ENCODE measurements at regions not wholly inside any gene's neighbourhood (a gene's known extent, or its start where the extent isn't known, plus 50 kb on each side); places are given as distances from the start of the nearest gene placed in this dataset.

- Histone ChIP-seq H3K79me2 (ENCODE audit: insufficient read depth) (no peaks in the 10 kb centered on the region), H2AFZ (ENCODE audit: low read depth) (no peak overlapping the region), H3K9me2 (no peaks in the 10 kb centered on the region), H3K27me3 (ENCODE audit: insufficient read depth) (no peaks in the 10 kb centered on the region), H3K4me2 (no peak overlapping the region), H3K9ac (no peak overlapping the region), H3K9me3 (no peaks in the 10 kb centered on the region), H3K4me3 (ENCODE audit: low read depth in 2 of 2, low read length in 1 of 2) (no peak overlapping the region), H3F3A (replicated peaks; ENCODE audit: insufficient read depth) (no peaks in the 10 kb centered on the region), H4K20me1 (ENCODE audit: insufficient read depth) (no peaks in the 10 kb centered on the region), H3K27ac (ENCODE audit: low read depth in 2 of 2, low read length in 1 of 2) (no peak overlapping the region), H3K4me1 (ENCODE audit: control insufficient read depth in 1 of 2, insufficient read depth in 2 of 2, low read depth in 1 of 2, low read length in 1 of 2) (no peaks in the 10 kb centered on the region), H3K36me3 (replicated peaks in 1 of 2; ENCODE audit: control insufficient read depth in 1 of 2, insufficient read depth in 2 of 2, low read length in 1 of 2) (no peaks in the 10 kb centered on the region)
- ChIA-PET POLR2A (no interaction called here), CTCF (no interaction called here)
- no peak for DNase-seq
- WGBS (ENCODE audit: low lambda C conversion rate), result 2% methylated on average over 1 of the region's 1 CpG
- TF ChIP-seq EP300 (IDR thresholded peaks at IDR 0.05; ENCODE audit: borderline replicate concordance in 1 of 2, low read depth in 1 of 2, low read length in 1 of 2), result no peak
- TF ChIP-seq TCF12 (IDR thresholded peaks at IDR 0.05), result no peak
- TF ChIP-seq POLR2AphosphoS5 (IDR thresholded peaks at IDR 0.05; ENCODE audit: low read depth, low read length), result no peak
- TF ChIP-seq USF1 (IDR thresholded peaks at IDR 0.05; ENCODE audit: borderline replicate concordance, low read depth), result no peak
- TF ChIP-seq SIN3A (IDR thresholded peaks at IDR 0.05; ENCODE audit: borderline replicate concordance, low read depth, low read length), result no peak
- no peak for TF ChIP-seq FOSL2 (IDR thresholded peaks at IDR 0.05; ENCODE audit: borderline replicate concordance, low read depth)
Measured at GRCh38 chr11:22031791-22032190, 161.1 kb upstream of the ANO5 start.

GRCh38 chr11:22037505-22037904 lies 155.4 kb upstream of the ANO5 start:
- no peak overlapping the region for H3K4me3 ChIP-seq (ENCODE audit: low read depth in 2 of 2, low read length in 1 of 2)
- H3K27me3 ChIP-seq (ENCODE audit: insufficient read depth), result no peaks in the 10 kb centered on the region
- no peaks in the 10 kb centered on the region for H3K9me3 ChIP-seq
- POLR2A ChIA-PET, result no interaction called here
- no peaks in the 10 kb centered on the region for H3K9me2 ChIP-seq
- 25% methylated on average over 8 of the region's 9 CpGs for WGBS (ENCODE audit: low lambda C conversion rate)
- no peak overlapping the region for H3K27ac ChIP-seq (ENCODE audit: low read depth in 2 of 2, low read length in 1 of 2)
- no peaks in the 10 kb centered on the region for H3K79me2 ChIP-seq (ENCODE audit: insufficient read depth)
- H3K4me2 ChIP-seq, result no peak overlapping the region
- no peaks in the 10 kb centered on the region for H3F3A ChIP-seq (replicated peaks; ENCODE audit: insufficient read depth)
- no peaks in the 10 kb centered on the region for H3K36me3 ChIP-seq (replicated peaks in 1 of 2; ENCODE audit: control insufficient read depth in 1 of 2, insufficient read depth in 2 of 2, low read length in 1 of 2)
- no peak overlapping the region for H3K9ac ChIP-seq
- H3K4me1 ChIP-seq (ENCODE audit: control insufficient read depth in 1 of 2, insufficient read depth in 2 of 2, low read depth in 1 of 2, low read length in 1 of 2), result no peaks in the 10 kb centered on the region
- no peaks in the 10 kb centered on the region for H4K20me1 ChIP-seq (ENCODE audit: insufficient read depth)
- no peak for DNase-seq
- no peak overlapping the region for H2AFZ ChIP-seq (ENCODE audit: low read depth)
- CTCF ChIA-PET, result no interaction called here
- TF ChIP-seq SMC3 (IDR thresholded peaks at IDR 0.05; ENCODE audit: low read depth, low read length) (no peak), IRF3 (IDR thresholded peaks at IDR 0.05; ENCODE audit: low read depth, low read length) (no peak), ELF1 (IDR thresholded peaks at IDR 0.05) (no peak), ZBTB33 (IDR thresholded peaks at IDR 0.05; ENCODE audit: borderline replicate concordance, low read depth) (no peak), MAX (IDR thresholded peaks at IDR 0.05; ENCODE audit: low read depth) (no peak), SIN3A (IDR thresholded peaks at IDR 0.05; ENCODE audit: borderline replicate concordance, low read depth, low read length) (no peak), RXRA (IDR thresholded peaks at IDR 0.05; ENCODE audit: borderline replicate concordance, low read depth) (no peak), EZH2phosphoT487 (IDR thresholded peaks at IDR 0.05; ENCODE audit: borderline replicate concordance, low read depth) (no peak), REST (IDR thresholded peaks at IDR 0.05; ENCODE audit: low read depth, low read length) (no peak), MXI1 (IDR thresholded peaks at IDR 0.05; ENCODE audit: low read depth, low read length) (no peak), EP300 (IDR thresholded peaks at IDR 0.05; ENCODE audit: borderline replicate concordance in 1 of 2, low read depth in 1 of 2, low read length in 1 of 2) (no peak), FOXM1 (IDR thresholded peaks at IDR 0.05; ENCODE audit: low read depth) (no peak), TAF1 (IDR thresholded peaks at IDR 0.05; ENCODE audit: borderline replicate concordance, low read depth, low read length) (no peak), NRF1 (IDR thresholded peaks at IDR 0.05; ENCODE audit: low read depth, low read length) (no peak), MEF2A (IDR thresholded peaks at IDR 0.05; ENCODE audit: borderline replicate concordance, low read depth) (no peak), TEAD4 (IDR thresholded peaks at IDR 0.05; ENCODE audit: borderline replicate concordance, insufficient read depth) (no peak), JUND (IDR thresholded peaks at IDR 0.05) (no peak), GABPA (IDR thresholded peaks at IDR 0.05; ENCODE audit: low read depth) (no peak)
